ENCODE measurements at regions not wholly inside any gene's neighbourhood (a gene's known extent, or its start where the extent isn't known, plus 50 kb on each side); places are given as distances from the start of the nearest gene placed in this dataset.

DNA sequence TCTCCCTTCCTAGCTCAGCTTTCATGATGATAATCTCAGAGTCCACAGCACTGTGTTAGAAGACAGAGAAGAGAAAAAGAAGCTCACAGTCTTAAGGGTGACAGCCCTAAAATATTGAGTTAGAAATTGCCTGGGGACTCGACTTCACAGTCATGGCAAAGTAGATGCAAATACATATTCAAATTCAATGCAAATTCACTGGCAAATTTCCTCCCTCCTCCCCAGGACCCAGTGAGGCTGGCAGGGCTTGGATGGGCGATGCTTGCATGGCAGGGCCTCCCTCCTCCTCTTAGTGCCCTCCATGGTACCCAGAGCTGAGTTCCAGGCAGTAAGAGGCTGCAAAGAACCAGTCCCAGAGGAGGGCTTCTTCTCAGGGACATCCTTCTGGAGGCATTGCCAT is 115.6 kb upstream of the UQCRFS1 start:
- no peak for TF ChIP-seq ZNF219 (CRISPR knock-in tag; IDR thresholded peaks at IDR 0.05; ENCODE audit: borderline replicate concordance)
- TF ChIP-seq, protein P1, sequence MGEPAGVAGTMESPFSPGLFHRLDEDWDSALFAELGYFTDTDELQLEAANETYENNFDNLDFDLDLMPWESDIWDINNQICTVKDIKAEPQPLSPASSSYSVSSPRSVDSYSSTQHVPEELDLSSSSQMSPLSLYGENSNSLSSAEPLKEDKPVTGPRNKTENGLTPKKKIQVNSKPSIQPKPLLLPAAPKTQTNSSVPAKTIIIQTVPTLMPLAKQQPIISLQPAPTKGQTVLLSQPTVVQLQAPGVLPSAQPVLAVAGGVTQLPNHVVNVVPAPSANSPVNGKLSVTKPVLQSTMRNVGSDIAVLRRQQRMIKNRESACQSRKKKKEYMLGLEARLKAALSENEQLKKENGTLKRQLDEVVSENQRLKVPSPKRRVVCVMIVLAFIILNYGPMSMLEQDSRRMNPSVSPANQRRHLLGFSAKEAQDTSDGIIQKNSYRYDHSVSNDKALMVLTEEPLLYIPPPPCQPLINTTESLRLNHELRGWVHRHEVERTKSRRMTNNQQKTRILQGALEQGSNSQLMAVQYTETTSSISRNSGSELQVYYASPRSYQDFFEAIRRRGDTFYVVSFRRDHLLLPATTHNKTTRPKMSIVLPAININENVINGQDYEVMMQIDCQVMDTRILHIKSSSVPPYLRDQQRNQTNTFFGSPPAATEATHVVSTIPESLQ (CRISPR knock-in tag; IDR thresholded peaks at IDR 0.05), result no peak
- no peak for TF ChIP-seq ZNF423 (CRISPR knock-in tag; IDR thresholded peaks at IDR 0.05)
- TF ChIP-seq, protein P2, sequence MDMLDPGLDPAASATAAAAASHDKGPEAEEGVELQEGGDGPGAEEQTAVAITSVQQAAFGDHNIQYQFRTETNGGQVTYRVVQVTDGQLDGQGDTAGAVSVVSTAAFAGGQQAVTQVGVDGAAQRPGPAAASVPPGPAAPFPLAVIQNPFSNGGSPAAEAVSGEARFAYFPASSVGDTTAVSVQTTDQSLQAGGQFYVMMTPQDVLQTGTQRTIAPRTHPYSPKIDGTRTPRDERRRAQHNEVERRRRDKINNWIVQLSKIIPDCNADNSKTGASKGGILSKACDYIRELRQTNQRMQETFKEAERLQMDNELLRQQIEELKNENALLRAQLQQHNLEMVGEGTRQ (CRISPR knock-in tag; IDR thresholded peaks at IDR 0.05), result no peak
- no peak for TF ChIP-seq ZNF263 (CRISPR knock-in tag; IDR thresholded peaks at IDR 0.05; ENCODE audit: low read depth)
- TF ChIP-seq ZNF138 (CRISPR knock-in tag; conservative IDR thresholded peaks at IDR 0.05), result no peak
- no peak for TF ChIP-seq HMGA2 (CRISPR knock-in tag; IDR thresholded peaks at IDR 0.05)
- no peak for TF ChIP-seq FOXK1 (CRISPR knock-in tag; IDR thresholded peaks at IDR 0.05)
- TF ChIP-seq, protein P3, sequence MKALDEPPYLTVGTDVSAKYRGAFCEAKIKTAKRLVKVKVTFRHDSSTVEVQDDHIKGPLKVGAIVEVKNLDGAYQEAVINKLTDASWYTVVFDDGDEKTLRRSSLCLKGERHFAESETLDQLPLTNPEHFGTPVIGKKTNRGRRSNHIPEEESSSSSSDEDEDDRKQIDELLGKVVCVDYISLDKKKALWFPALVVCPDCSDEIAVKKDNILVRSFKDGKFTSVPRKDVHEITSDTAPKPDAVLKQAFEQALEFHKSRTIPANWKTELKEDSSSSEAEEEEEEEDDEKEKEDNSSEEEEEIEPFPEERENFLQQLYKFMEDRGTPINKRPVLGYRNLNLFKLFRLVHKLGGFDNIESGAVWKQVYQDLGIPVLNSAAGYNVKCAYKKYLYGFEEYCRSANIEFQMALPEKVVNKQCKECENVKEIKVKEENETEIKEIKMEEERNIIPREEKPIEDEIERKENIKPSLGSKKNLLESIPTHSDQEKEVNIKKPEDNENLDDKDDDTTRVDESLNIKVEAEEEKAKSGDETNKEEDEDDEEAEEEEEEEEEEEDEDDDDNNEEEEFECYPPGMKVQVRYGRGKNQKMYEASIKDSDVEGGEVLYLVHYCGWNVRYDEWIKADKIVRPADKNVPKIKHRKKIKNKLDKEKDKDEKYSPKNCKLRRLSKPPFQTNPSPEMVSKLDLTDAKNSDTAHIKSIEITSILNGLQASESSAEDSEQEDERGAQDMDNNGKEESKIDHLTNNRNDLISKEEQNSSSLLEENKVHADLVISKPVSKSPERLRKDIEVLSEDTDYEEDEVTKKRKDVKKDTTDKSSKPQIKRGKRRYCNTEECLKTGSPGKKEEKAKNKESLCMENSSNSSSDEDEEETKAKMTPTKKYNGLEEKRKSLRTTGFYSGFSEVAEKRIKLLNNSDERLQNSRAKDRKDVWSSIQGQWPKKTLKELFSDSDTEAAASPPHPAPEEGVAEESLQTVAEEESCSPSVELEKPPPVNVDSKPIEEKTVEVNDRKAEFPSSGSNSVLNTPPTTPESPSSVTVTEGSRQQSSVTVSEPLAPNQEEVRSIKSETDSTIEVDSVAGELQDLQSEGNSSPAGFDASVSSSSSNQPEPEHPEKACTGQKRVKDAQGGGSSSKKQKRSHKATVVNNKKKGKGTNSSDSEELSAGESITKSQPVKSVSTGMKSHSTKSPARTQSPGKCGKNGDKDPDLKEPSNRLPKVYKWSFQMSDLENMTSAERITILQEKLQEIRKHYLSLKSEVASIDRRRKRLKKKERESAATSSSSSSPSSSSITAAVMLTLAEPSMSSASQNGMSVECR (CRISPR knock-in tag; IDR thresholded peaks at IDR 0.05; ENCODE audit: borderline replicate concordance), result no peak
- TF ChIP-seq MLX (CRISPR knock-in tag; IDR thresholded peaks at IDR 0.05), result no peak
- no peak for TF ChIP-seq ZBTB43 (CRISPR knock-in tag; IDR thresholded peaks at IDR 0.05)
- H3K9me3 Mint-ChIP-seq, result peaks cover 30% of the 10 kb centered on the region
- ChIA-PET POLR2A (no interaction called here), CTCF (no interaction called here)
- DNase-seq (ENCODE audit: low spot score) (no peak), ATAC-seq (no peak)
- H3K27ac Mint-ChIP-seq, result no peak overlapping the region
- peaks cover 19% of the 10 kb centered on the region for H3K27me3 Mint-ChIP-seq (ENCODE audit: low read depth)
- H3K4me1 Mint-ChIP-seq, result peaks cover 19% of the 10 kb centered on the region
- H3K36me3 Mint-ChIP-seq, result no peaks in the 10 kb centered on the region
- H3K4me3 Mint-ChIP-seq, result no peak overlapping the region

DNA sequence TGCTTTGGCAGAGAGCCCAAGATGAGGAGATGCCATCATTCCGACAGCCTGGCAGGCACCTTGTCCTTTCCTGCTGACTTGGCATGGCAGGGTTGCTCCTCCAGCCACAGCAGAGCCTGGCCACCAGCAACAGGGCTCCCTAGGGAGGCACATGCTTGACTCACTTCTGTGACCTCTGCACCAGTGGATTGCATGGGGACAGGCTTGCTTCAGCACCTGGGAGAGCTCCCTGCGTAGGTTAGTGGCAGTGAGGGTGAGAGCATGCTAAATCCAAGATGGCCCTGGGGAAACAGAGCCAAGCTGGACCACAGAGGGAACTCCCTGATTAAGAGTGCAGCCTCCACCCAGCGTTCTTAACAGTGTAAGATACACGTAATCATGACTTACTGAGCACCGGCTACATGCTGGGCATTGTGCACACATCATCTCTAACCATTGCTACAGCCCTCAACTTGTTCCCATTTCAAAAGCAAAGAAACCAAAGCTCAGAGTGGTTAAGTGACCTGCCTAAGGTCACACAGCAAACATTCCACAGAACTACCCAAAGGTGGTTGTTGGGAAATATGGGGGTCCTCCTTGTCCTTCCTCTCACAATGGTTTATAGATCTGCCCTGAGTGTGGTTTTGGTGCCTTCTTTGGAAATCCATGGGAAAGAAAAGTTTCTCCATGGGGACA is 116.6 kb upstream of the UQCRFS1 start:
- peak; percentile 72 for DNase-seq (ENCODE audit: low spot score)
- H3K27me3 Mint-ChIP-seq (ENCODE audit: low read depth), result peaks cover 19% of the 10 kb centered on the region
- no peak overlapping the region for H3K27ac Mint-ChIP-seq
- no peaks in the 10 kb centered on the region for H3K36me3 Mint-ChIP-seq
- H3K9me3 Mint-ChIP-seq, result peaks cover 32% of the 10 kb centered on the region
- CTCF ChIA-PET, result interaction anchor here (1.2 kb wide), 1 partner anchor 64 kb away, joined by 3 read pairs; no protein-coding TSS in a partner anchor
- peaks cover 19% of the 10 kb centered on the region for H3K4me1 Mint-ChIP-seq
- ATAC-seq, result peak; percentile 74
- POLR2A ChIA-PET, result no interaction called here
- H3K4me3 Mint-ChIP-seq, result no peak overlapping the region
- TF ChIP-seq FOXK1 (CRISPR knock-in tag; IDR thresholded peaks at IDR 0.05) (peak; percentile 39; the same call in 1 of the 2 replicates), NFATC4 (CRISPR knock-in tag; IDR thresholded peaks at IDR 0.05) (peak; percentile 49; the same call in 1 of the 2 replicates), SOX15 (CRISPR knock-in tag; IDR thresholded peaks at IDR 0.05) (no peak), ATF2 (CRISPR knock-in tag; IDR thresholded peaks at IDR 0.05; ENCODE audit: borderline replicate concordance, low read depth) (no peak), PRRX2 (CRISPR knock-in tag; IDR thresholded peaks at IDR 0.05) (peak; percentile 86), FOXP1 (CRISPR knock-in tag; IDR thresholded peaks at IDR 0.05; ENCODE audit: borderline replicate concordance) (no peak; the same call in 1 of the 2 replicates), ZNF416 (CRISPR knock-in tag; IDR thresholded peaks at IDR 0.05) (0 out of 2 replicates have a peak, but pooled peaks have one; percentile 62), ETV6 (CRISPR knock-in tag; IDR thresholded peaks at IDR 0.05) (peak; percentile 67; the same call in 1 of the 2 replicates), ZNF423 (CRISPR knock-in tag; IDR thresholded peaks at IDR 0.05) (0 out of 2 replicates have a peak, but pooled peaks have one; percentile 31)
- TF ChIP-seq, protein P2 (CRISPR knock-in tag; IDR thresholded peaks at IDR 0.05), result no peak
- TF ChIP-seq, protein P4, sequence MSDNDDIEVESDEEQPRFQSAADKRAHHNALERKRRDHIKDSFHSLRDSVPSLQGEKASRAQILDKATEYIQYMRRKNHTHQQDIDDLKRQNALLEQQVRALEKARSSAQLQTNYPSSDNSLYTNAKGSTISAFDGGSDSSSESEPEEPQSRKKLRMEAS (CRISPR knock-in tag; IDR thresholded peaks at IDR 0.05), result peak; percentile 56; the same call in 1 of the 2 replicates
- TF ChIP-seq, protein P1 (CRISPR knock-in tag; IDR thresholded peaks at IDR 0.05), result no peak

All from WTC11 (cell line).